ENCODE measurements at regions not wholly inside any gene's neighbourhood (a gene's known extent, or its start where the extent isn't known, plus 50 kb on each side); places are given as distances from the start of the nearest gene placed in this dataset.

DNA sequence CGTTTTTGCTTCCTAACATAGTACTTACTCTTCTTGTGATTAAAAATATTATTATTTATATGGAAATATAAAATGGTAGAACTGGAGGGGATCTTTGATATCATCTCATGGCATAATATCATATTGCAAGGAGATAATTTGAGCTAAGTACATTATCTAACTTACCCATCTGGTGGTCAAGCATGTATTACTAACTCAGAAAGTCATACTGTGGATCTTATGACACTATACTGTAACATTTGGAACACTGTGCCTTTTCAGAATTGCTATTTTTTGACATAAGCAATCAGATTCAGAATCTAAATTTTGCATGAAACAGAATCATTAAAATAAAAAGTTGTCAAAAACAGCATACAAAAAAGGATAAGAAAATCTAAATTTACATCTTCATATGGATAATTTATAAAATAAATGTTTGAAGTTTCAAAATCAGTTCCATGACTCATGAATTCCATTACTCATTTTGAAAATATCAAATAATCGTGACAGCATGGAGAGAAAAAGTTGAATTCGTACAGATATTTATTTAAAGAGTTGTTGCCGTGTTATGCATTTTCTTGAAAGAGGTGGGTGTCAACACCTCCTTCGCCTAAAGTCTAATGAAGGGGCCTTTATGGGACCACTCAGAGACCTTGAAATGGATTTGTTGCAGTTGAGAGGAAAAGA, 928.1 kb downstream of the PDHA2 start:
- TF ChIP-seq, protein P1, sequence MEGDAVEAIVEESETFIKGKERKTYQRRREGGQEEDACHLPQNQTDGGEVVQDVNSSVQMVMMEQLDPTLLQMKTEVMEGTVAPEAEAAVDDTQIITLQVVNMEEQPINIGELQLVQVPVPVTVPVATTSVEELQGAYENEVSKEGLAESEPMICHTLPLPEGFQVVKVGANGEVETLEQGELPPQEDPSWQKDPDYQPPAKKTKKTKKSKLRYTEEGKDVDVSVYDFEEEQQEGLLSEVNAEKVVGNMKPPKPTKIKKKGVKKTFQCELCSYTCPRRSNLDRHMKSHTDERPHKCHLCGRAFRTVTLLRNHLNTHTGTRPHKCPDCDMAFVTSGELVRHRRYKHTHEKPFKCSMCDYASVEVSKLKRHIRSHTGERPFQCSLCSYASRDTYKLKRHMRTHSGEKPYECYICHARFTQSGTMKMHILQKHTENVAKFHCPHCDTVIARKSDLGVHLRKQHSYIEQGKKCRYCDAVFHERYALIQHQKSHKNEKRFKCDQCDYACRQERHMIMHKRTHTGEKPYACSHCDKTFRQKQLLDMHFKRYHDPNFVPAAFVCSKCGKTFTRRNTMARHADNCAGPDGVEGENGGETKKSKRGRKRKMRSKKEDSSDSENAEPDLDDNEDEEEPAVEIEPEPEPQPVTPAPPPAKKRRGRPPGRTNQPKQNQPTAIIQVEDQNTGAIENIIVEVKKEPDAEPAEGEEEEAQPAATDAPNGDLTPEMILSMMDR (conservative IDR thresholded peaks at IDR 0.05) = no peak
- TF ChIP-seq ZFX (IDR thresholded peaks at IDR 0.05) = no peak
